ENCODE measurements at regions not wholly inside any gene's neighbourhood (a gene's known extent, or its start where the extent isn't known, plus 50 kb on each side); places are given as distances from the start of the nearest gene placed in this dataset.

GRCh38 chr2:191545361-191545760 lies 132.6 kb upstream of the NABP1 start:
- no peak for TF ChIP-seq CTCF (IDR thresholded peaks at IDR 0.05; ENCODE audit: borderline replicate concordance, control extremely low read depth, extremely low read depth, insufficient read depth, missing control alignments)
- no peak for DNase-seq (ENCODE audit: low spot score)
- in situ Hi-C loops (cut with MboI; ENCODE audit: low sequenced_read_pairs, unreplicated experiment) = no loop called here

- in situ Hi-C loops (cut with MboI; ENCODE audit: low sequenced_read_pairs, unreplicated experiment) = loop anchor here (10.0 kb wide), 1 partner anchor 613 kb away; no protein-coding TSS in a partner anchor
- no peak for TF ChIP-seq CTCF (IDR thresholded peaks at IDR 0.05; ENCODE audit: borderline replicate concordance, control extremely low read depth, extremely low read depth, insufficient read depth, missing control alignments)
Observed at GRCh38 chr2:191552066-191552465, 125.9 kb upstream of the NABP1 start.

GRCh38 chr2:191554240-191554639 lies 123.7 kb upstream of the NABP1 start:
- TF ChIP-seq CTCF (IDR thresholded peaks at IDR 0.05; ENCODE audit: borderline replicate concordance, control extremely low read depth, extremely low read depth, insufficient read depth, missing control alignments) = no peak

More at GRCh38 chr2:191552066-191552465, 125.9 kb upstream of the NABP1 start:
- DNase-seq (ENCODE audit: low spot score) = no peak

GRCh38 chr2:191555092-191555742 lies 122.7 kb upstream of the NABP1 start:
- TF ChIP-seq CTCF (IDR thresholded peaks at IDR 0.05; ENCODE audit: borderline replicate concordance, control extremely low read depth, extremely low read depth, insufficient read depth, missing control alignments) = peak; percentile 71
- DNase-seq (ENCODE audit: low spot score) = peak; percentile 72
- in situ Hi-C loops (cut with MboI; ENCODE audit: low sequenced_read_pairs, unreplicated experiment) = loop anchor here (10.0 kb wide), 1 partner anchor 610 kb away; no protein-coding TSS in a partner anchor

More at GRCh38 chr2:191554240-191554639, 123.7 kb upstream of the NABP1 start:
- DNase-seq (ENCODE audit: low spot score) = no peak
- in situ Hi-C loops (cut with MboI; ENCODE audit: low sequenced_read_pairs, unreplicated experiment) = loop anchor here (10.0 kb wide), 1 partner anchor 611 kb away; no protein-coding TSS in a partner anchor

- TF ChIP-seq CTCF (IDR thresholded peaks at IDR 0.05; ENCODE audit: borderline replicate concordance, control extremely low read depth, extremely low read depth, insufficient read depth, missing control alignments) = no peak
- in situ Hi-C loops (cut with MboI; ENCODE audit: low sequenced_read_pairs, unreplicated experiment) = loop anchor here (10.0 kb wide), 1 partner anchor 608 kb away; no protein-coding TSS in a partner anchor
- no peak for DNase-seq (ENCODE audit: low spot score)
Observed at GRCh38 chr2:191556463-191556862, 121.5 kb upstream of the NABP1 start.

GRCh38 chr2:191557841-191558240 lies 120.1 kb upstream of the NABP1 start:
- DNase-seq (ENCODE audit: low spot score) = no peak
- in situ Hi-C loops (cut with MboI; ENCODE audit: low sequenced_read_pairs, unreplicated experiment) = loop anchor here (10.0 kb wide), 1 partner anchor 607 kb away; no protein-coding TSS in a partner anchor
- no peak for TF ChIP-seq CTCF (IDR thresholded peaks at IDR 0.05; ENCODE audit: borderline replicate concordance, control extremely low read depth, extremely low read depth, insufficient read depth, missing control alignments)

Measured in GM13976 (cell line).